H1 (cell line): ENCODE measurements at regions not wholly inside any gene's neighbourhood (a gene's known extent, or its start where the extent isn't known, plus 50 kb on each side); places are given as distances from the start of the nearest gene placed in this dataset.

Source experiments
- CEBPB ChIP-seq: IDR thresholded peaks from 2 replicates; pipeline ENCODE4 v1.6.1; 2012; ENCODE audit warnings: low read depth, low read length
- CHD2 ChIP-seq: IDR thresholded peaks from 2 replicates; pipeline ENCODE4 v1.6.1; 2012; ENCODE audit warnings: low read length, improper control_type of control experiment
- CTCF ChIP-seq, 3 experiments: IDR thresholded peaks; 1 replicate in 2 of 3; 2 replicates in 1 of 3; pipeline versions ENCODE4 v1.5.1 to v1.6.1; 2011; ENCODE audit warnings: low read length in 3 of 3, mild to moderate bottlenecking in 3 of 3, inconsistent platforms in 2 of 3, low read depth in 1 of 3, moderate library complexity in 1 of 3; ENCODE audit not compliant: insufficient read depth in 1 of 3; ENCODE audit errors: control extremely low read depth in 1 of 3
- EP300 ChIP-seq, 2 experiments: IDR thresholded peaks; 1 replicate in 1 of 2; 2 replicates in 1 of 2; pipeline ENCODE4 v1.6.1; 2011 to 2012; ENCODE audit warnings: low read depth in 2 of 2, low read length in 2 of 2, mild to moderate bottlenecking in 2 of 2, borderline replicate concordance in 1 of 2, inconsistent platforms in 1 of 2, moderate library complexity in 1 of 2
- KDM1A ChIP-seq: fragments of 200-600, 300-600 bp; sonication (generic); IDR thresholded peaks from 2 replicates; pipeline ENCODE4 v1.7.1; 2016; ENCODE audit warnings: mild to moderate bottlenecking, low read length, borderline replicate concordance
- MAFK ChIP-seq: IDR thresholded peaks from 2 replicates; pipeline ENCODE4 v1.6.1; 2012; ENCODE audit warnings: low read depth, mild to moderate bottlenecking, improper control_type of control experiment, low read length
- POLR2A ChIP-seq, 2 experiments: IDR thresholded peaks; 1 replicate in 1 of 2; 2 replicates in 1 of 2; pipeline ENCODE4 v1.6.1; 2011; ENCODE audit warnings: low read depth in 2 of 2, low read length in 2 of 2, mild to moderate bottlenecking in 2 of 2; ENCODE audit errors: control extremely low read depth in 1 of 2
- POLR2AphosphoS5 ChIP-seq: IDR thresholded peaks from 2 replicates; pipeline ENCODE4 v1.6.1; 2011; ENCODE audit warnings: low read depth, low read length
- RNF2 ChIP-seq: fragments of 200-900, 300-1000 bp; sonication (generic); IDR thresholded peaks from 2 replicates; pipeline ENCODE4 v1.7.1; 2016; ENCODE audit warnings: borderline replicate concordance, low read depth, mild to moderate bottlenecking, antibody characterized with exemption, low read length; ENCODE audit not compliant: poor library complexity, severe bottlenecking; ENCODE audit errors: missing control alignments
- SRF ChIP-seq: IDR thresholded peaks from 2 replicates; pipeline ENCODE4 v1.6.1; 2011; ENCODE audit warnings: mild to moderate bottlenecking, low read depth, low read length, moderate library complexity
- ZNF274 ChIP-seq: IDR thresholded peaks from 2 replicates; pipeline ENCODE4 v1.7.0; 2012; ENCODE audit warnings: low read length, borderline replicate concordance; ENCODE audit errors: extremely low read depth

GRCh38 chr12:75781532-75782046 lies 250.0 kb downstream of the PHLDA1 start:
- TF ChIP-seq CEBPB (no peak), POLR2AphosphoS5 (no peak), MAFK (no peak), KDM1A (no peak), CTCF (IDR thresholded peaks at IDR 0.05; ENCODE audit: control extremely low read depth in 1 of 3, insufficient read depth in 1 of 3, low read depth in 1 of 3, low read length in 3 of 3) (no peak), POLR2A (IDR thresholded peaks at IDR 0.05; ENCODE audit: control extremely low read depth in 1 of 2, low read depth in 2 of 2, low read length in 2 of 2) (no peak), RNF2 (no peak), EP300 (IDR thresholded peaks at IDR 0.05; ENCODE audit: borderline replicate concordance in 1 of 2, low read depth in 2 of 2, low read length in 2 of 2) (no peak), CHD2 (no peak), ZNF274 (no peak), SRF (no peak)
